GM12865 (cell line): ENCODE measurements at regions not wholly inside any gene's neighbourhood (a gene's known extent, or its start where the extent isn't known, plus 50 kb on each side); places are given as distances from the start of the nearest gene placed in this dataset.

ENCODE experiments used
- DNase-seq: peaks from one replicate; pipeline ENCODE4 v3.0.0; 2010; ENCODE audit warnings: low read depth
- H3K4me3 ChIP-seq: 2 replicates; pipeline ENCODE4 v1.5.1; 2011; ENCODE audit warnings: mild to moderate bottlenecking, low read depth, low read length, control low read depth
- TF ChIP-seq, protein P1 (sequence below): IDR thresholded peaks from 2 replicates; pipeline ENCODE4 v1.5.1; 2011; ENCODE audit warnings: low read length, control low read depth, low read depth, inconsistent platforms; ENCODE audit not compliant: insufficient read depth; ENCODE audit errors: missing control alignments

DNA sequence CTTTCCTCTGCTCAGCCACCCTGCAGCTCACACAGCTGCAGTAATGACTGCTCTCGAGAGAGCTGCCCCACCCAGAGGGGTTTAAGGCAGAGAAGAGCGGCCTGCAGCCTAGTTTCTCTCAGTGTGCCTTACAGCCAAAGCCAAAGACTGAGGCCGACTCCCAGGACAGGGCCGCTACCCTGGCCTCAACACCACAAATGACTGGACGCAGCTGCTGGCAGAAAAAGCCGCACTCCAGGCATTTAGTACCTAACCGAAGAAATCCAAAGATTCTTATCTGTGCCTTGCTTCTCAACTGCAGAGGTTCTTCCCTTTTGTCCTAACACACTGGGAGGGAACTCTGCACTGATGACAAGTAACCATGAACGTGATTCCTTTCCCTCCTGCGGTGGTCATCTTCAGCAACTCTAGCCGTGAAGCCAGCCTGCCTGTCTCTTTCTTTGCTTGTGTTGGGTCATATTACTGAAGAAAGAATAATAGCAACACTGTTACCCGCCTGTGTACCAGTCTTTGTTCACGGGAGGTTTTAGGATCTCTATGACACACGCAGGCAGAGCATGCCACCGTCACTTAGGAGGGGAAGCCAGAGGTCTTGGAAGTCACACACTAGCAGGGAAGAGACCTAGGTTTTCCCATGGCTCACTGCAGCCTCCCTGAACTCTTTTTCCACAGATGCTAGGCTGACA, 202.7 kb downstream of the RHOU start:
- no peak for DNase-seq
- no peak overlapping the region for H3K4me3 ChIP-seq
- TF ChIP-seq, protein P1, sequence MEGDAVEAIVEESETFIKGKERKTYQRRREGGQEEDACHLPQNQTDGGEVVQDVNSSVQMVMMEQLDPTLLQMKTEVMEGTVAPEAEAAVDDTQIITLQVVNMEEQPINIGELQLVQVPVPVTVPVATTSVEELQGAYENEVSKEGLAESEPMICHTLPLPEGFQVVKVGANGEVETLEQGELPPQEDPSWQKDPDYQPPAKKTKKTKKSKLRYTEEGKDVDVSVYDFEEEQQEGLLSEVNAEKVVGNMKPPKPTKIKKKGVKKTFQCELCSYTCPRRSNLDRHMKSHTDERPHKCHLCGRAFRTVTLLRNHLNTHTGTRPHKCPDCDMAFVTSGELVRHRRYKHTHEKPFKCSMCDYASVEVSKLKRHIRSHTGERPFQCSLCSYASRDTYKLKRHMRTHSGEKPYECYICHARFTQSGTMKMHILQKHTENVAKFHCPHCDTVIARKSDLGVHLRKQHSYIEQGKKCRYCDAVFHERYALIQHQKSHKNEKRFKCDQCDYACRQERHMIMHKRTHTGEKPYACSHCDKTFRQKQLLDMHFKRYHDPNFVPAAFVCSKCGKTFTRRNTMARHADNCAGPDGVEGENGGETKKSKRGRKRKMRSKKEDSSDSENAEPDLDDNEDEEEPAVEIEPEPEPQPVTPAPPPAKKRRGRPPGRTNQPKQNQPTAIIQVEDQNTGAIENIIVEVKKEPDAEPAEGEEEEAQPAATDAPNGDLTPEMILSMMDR: no peak

DNA sequence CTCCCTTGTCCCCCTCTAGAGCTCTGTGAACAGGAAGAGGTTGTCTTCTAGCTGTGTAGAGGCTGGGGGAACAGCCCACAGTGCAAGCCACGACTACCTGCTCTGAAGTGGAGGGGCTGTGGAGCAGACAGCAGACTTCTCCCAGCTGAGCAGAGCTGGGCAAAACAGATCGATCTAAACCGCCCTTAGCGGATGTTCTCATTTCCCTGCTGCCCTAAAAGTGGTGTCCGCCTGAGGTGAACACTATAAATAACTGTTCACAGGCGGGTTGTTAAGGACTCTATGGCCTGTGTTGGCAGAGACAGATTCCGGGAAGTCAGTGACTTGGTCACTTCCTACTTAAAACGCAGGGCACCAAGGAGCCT, 203.2 kb downstream of the RHOU start:
- no peak overlapping the region for H3K4me3 ChIP-seq
- TF ChIP-seq, protein P1: no peak
- DNase-seq: no peak

DNA sequence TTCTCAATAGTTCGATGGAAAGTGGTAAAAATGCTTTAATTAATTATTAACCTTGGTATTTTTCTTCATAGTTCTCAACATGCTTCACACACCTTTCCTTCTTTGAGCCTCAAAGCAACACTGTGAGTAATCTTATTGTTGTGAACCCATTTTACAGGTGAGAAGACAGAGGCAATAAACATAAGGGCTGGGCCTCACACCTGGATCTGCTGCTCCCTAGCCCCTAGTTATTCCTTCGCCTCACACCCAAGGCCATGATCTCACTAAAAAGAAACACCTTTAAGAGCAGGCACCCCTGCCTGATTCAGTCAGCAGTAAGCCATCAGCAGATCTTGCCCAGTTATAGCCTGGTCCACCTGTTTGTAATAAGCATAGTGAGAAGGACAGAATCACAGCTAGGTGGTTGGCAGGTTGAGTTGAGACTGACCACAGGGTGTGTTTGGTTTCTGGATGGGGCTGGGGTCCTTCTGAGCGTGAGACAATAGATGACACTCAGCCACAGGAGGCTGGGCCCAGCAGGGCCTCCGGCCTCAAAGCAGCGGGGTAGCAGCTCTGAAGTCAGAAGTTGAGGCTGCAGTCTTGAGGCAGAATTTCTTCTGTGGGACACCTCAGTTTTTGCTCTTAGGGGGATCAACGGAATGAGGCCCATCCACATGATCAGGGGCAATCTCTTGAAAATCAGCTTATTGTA, 203.9 kb downstream of the RHOU start:
- DNase-seq: no peak
- TF ChIP-seq, protein P1: no peak
- H3K4me3 ChIP-seq: no peak overlapping the region

DNA sequence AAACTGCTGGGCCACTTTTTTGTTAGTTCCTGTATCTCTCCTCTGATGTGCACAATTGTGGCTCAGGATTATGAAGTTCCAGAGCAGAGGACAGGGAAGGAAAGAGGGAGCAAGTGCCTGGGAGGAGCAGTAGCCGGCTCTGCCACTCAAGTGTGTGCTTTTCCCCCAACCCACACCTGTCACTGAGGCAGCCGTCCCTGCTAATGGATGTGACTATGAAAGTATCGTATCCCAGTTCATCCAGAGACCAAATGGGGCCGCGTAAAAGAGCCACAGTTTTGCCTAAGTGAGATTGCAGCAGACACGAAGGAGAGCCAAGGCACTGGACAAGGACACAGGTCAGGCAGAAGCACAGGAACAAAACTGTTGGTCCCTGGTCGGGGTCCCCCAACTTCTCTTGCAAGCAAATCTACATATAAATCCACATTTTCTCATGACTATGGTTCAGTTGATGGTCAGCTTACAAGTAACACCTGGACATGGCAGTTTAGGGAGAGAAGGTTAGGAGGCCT, 204.7 kb downstream of the RHOU start:
- TF ChIP-seq, protein P1: no peak
- DNase-seq: no peak
- H3K4me3 ChIP-seq: no peak overlapping the region

DNA sequence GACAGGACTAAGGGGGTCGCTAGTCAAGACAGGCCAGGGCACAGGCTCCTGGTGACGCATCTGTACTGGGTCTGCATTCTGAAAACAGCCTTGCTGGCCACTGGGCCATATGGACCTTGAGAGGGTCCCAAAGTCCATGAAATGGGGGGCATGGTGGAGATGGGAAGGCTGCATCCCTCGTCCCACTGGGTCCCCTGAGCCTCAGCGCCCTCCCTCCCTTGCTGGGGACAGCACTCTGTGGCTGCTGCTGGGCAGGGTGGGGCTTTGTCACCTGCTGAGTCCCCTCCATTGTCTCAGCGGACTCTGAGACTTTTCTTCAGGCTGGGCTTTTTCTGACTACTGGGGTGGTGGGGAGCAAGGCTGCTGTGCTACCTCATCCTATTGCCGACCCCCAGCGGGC, 205.2 kb downstream of the RHOU start:
- TF ChIP-seq, protein P1: no peak
- DNase-seq: no peak
- no peak overlapping the region for H3K4me3 ChIP-seq

DNA sequence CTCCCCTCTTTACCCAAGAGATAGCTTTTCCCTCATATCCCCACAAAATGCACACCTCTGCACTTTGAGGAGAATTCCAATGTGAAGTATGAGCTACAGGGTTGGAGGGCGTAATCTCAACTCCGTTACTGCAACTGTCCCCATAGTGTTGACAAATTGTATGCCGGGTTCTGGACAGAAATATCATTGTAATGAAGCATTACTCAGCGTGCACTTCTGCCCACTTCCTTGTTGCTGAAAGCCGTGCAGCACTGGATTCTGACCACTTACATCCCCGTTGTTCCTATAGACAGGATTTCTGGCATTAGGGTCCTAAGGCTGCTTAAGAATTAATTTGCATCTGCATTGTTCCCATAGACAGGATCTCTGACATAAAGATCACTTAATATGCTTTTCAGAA, 205.6 kb downstream of the RHOU start:
- DNase-seq: no peak
- TF ChIP-seq, protein P1: no peak
- no peak overlapping the region for H3K4me3 ChIP-seq
